ENCODE measurements at regions not wholly inside any gene's neighbourhood (a gene's known extent, or its start where the extent isn't known, plus 50 kb on each side); places are given as distances from the start of the nearest gene placed in this dataset.

- H3K9me3 Mint-ChIP-seq, result peaks cover 19% of the 10 kb centered on the region
- H3K4me1 ChIP-seq (ENCODE audit: control insufficient read depth, insufficient read depth, low read length), result peaks cover 5% of the 10 kb centered on the region
- no peak overlapping the region for H3K9ac ChIP-seq (ENCODE audit: extremely low read depth, low read length, poor library complexity, severe bottlenecking)
- no peak overlapping the region for H3K27ac ChIP-seq (ENCODE audit: low read depth, low read length)
- H3K27me3 ChIP-seq (ENCODE audit: control insufficient read depth, insufficient read depth, low read length, poor library complexity, severe bottlenecking), result no peaks in the 10 kb centered on the region
- no peaks in the 10 kb centered on the region for H3K27me3 Mint-ChIP-seq (ENCODE audit: insufficient read depth)
- H3K4me3 ChIP-seq (ENCODE audit: low read length), result no peak overlapping the region
- no peak for DNase-seq
- TF ChIP-seq CTCF (conservative IDR thresholded peaks at IDR 0.05), result no peak
- WGBS, 2 experiments (ENCODE audit: insufficient coverage in 1 of 2, insufficient read length in 1 of 2), result 59% methylated on average over 1 of the region's 1 CpG; no CpG with 5 or more reads in 1 of the 2 experiments
- no peak overlapping the region for H3K27ac Mint-ChIP-seq
- no peak overlapping the region for H3K4me3 Mint-ChIP-seq
- H3K36me3 Mint-ChIP-seq (ENCODE audit: low read depth), result peaks cover 3% of the 10 kb centered on the region
- H3K36me3 ChIP-seq (ENCODE audit: control insufficient read depth, insufficient read depth, low read length), result no peaks in the 10 kb centered on the region
- peaks cover 49% of the 10 kb centered on the region for H3K4me1 Mint-ChIP-seq
- no peaks in the 10 kb centered on the region for H3K9me3 ChIP-seq (ENCODE audit: control insufficient read depth, low read length)
These were observed 1655.4 kb upstream of the NUDT12 start for GRCh38 chr5:105218018-105218417.

GRCh38 chr5:105213078-105213477, 1650.5 kb upstream of the NUDT12 start:
- no peak for TF ChIP-seq CTCF (conservative IDR thresholded peaks at IDR 0.05)
- H3K4me1 ChIP-seq (ENCODE audit: control insufficient read depth, insufficient read depth, low read length), result no peaks in the 10 kb centered on the region
- no peak for DNase-seq
- H3K36me3 Mint-ChIP-seq (ENCODE audit: low read depth), result no peaks in the 10 kb centered on the region
- H3K4me3 ChIP-seq (ENCODE audit: low read length), result no peak overlapping the region
- H3K27me3 Mint-ChIP-seq (ENCODE audit: insufficient read depth), result no peaks in the 10 kb centered on the region
- H3K4me3 Mint-ChIP-seq, result no peak overlapping the region
- H3K4me1 Mint-ChIP-seq, result peaks cover 31% of the 10 kb centered on the region
- no peaks in the 10 kb centered on the region for H3K36me3 ChIP-seq (ENCODE audit: control insufficient read depth, insufficient read depth, low read length)
- H3K9me3 Mint-ChIP-seq, result no peaks in the 10 kb centered on the region
- H3K27me3 ChIP-seq (ENCODE audit: control insufficient read depth, insufficient read depth, low read length, poor library complexity, severe bottlenecking), result no peaks in the 10 kb centered on the region
- no peak overlapping the region for H3K9ac ChIP-seq (ENCODE audit: extremely low read depth, low read length, poor library complexity, severe bottlenecking)
- no peak overlapping the region for H3K27ac ChIP-seq (ENCODE audit: low read depth, low read length)
- no peak overlapping the region for H3K27ac Mint-ChIP-seq
- H3K9me3 ChIP-seq (ENCODE audit: control insufficient read depth, low read length), result no peaks in the 10 kb centered on the region

DNA sequence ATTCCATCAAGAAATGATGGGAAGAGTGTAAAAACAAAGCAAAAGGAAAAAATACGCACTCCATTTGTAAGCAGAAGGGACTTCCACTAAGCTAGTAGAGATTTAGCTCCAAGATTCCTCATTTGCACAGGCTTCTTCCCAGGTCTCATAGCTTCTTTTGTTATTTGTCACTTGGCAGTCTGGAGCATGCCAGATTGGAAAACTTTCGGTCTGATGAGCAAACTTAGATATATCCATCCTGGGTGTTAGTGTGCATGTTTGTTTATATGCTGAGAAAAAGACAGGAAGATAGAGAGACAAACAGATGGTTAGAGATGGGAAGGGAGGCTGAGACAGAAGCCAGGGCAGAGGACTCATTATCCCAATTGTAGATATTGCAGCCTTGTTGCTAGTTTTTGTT, 1644.5 kb upstream of the NUDT12 start:
- no peaks in the 10 kb centered on the region for H3K27me3 Mint-ChIP-seq (ENCODE audit: insufficient read depth)
- no peak for DNase-seq
- Histone ChIP-seq H3K4me3 (ENCODE audit: low read length) (no peak overlapping the region), H3K27me3 (ENCODE audit: control insufficient read depth, insufficient read depth, low read length, poor library complexity, severe bottlenecking) (no peaks in the 10 kb centered on the region), H3K9ac (ENCODE audit: extremely low read depth, low read length, poor library complexity, severe bottlenecking) (no peak overlapping the region), H3K27ac (ENCODE audit: low read depth, low read length) (no peak overlapping the region), H3K36me3 (ENCODE audit: control insufficient read depth, insufficient read depth, low read length) (no peaks in the 10 kb centered on the region), H3K9me3 (ENCODE audit: control insufficient read depth, low read length) (no peaks in the 10 kb centered on the region), H3K4me1 (ENCODE audit: control insufficient read depth, insufficient read depth, low read length) (no peaks in the 10 kb centered on the region)
- no peak overlapping the region for H3K4me3 Mint-ChIP-seq
- H3K9me3 Mint-ChIP-seq, result no peaks in the 10 kb centered on the region
- H3K4me1 Mint-ChIP-seq, result peaks cover 4% of the 10 kb centered on the region
- 88 to 100% methylated on average over 1 to 2 of the region's 2 CpGs for WGBS, 2 experiments (ENCODE audit: insufficient coverage in 1 of 2, insufficient read length in 1 of 2)
- no peak for TF ChIP-seq CTCF (conservative IDR thresholded peaks at IDR 0.05)
- no peak overlapping the region for H3K27ac Mint-ChIP-seq
- H3K36me3 Mint-ChIP-seq (ENCODE audit: low read depth), result no peaks in the 10 kb centered on the region

All from endodermal cell (in vitro differentiated cells).